HCT116 (cell line): ENCODE measurements at regions not wholly inside any gene's neighbourhood (a gene's known extent, or its start where the extent isn't known, plus 50 kb on each side); places are given as distances from the start of the nearest gene placed in this dataset.

ENCODE experiments used
- EZH2 ChIP-seq: fragments of 200-600 bp; sonication (generic); IDR thresholded peaks from 2 replicates; pipeline ENCODE4 v1.6.1; 2017; ENCODE audit warnings: antibody characterized with exemption, mixed run types
- POLR2A ChIP-seq: IDR thresholded peaks from 2 replicates; pipeline ENCODE4 v1.7.0; 2011; ENCODE audit warnings: borderline replicate concordance; ENCODE audit not compliant: insufficient read depth, insufficient read length; ENCODE audit errors: extremely low read depth
- RAD21 ChIP-seq: IDR thresholded peaks from 2 replicates; pipeline ENCODE4 v1.6.1; 2012; ENCODE audit warnings: low read depth, mild to moderate bottlenecking
- SIN3A ChIP-seq: IDR thresholded peaks from 2 replicates; pipeline ENCODE4 v1.6.1; 2012; ENCODE audit warnings: low read depth
- TF ChIP-seq, protein P1 (sequence below): IDR thresholded peaks from 2 replicates; pipeline ENCODE4 v1.6.1; 2012; ENCODE audit warnings: low read depth
- TF ChIP-seq, protein P2 (sequence below), 3 experiments: fragments of 200-600 bp in 1 of 3; sonication (generic) in 1 of 3; IDR thresholded peaks in 2 of 3; conservative IDR thresholded peaks in 1 of 3; 2 replicates each; pipeline ENCODE4 v1.5.1; 2012 to 2017; ENCODE audit warnings: low read depth in 2 of 3, low read length in 2 of 3, antibody characterized with exemption in 1 of 3, borderline replicate concordance in 1 of 3, control low read depth in 1 of 3, mild to moderate bottlenecking in 1 of 3, mixed read lengths in 1 of 3, mixed run types in 1 of 3, moderate library complexity in 1 of 3; ENCODE audit not compliant: insufficient read depth in 1 of 3

- TF ChIP-seq, protein P1, sequence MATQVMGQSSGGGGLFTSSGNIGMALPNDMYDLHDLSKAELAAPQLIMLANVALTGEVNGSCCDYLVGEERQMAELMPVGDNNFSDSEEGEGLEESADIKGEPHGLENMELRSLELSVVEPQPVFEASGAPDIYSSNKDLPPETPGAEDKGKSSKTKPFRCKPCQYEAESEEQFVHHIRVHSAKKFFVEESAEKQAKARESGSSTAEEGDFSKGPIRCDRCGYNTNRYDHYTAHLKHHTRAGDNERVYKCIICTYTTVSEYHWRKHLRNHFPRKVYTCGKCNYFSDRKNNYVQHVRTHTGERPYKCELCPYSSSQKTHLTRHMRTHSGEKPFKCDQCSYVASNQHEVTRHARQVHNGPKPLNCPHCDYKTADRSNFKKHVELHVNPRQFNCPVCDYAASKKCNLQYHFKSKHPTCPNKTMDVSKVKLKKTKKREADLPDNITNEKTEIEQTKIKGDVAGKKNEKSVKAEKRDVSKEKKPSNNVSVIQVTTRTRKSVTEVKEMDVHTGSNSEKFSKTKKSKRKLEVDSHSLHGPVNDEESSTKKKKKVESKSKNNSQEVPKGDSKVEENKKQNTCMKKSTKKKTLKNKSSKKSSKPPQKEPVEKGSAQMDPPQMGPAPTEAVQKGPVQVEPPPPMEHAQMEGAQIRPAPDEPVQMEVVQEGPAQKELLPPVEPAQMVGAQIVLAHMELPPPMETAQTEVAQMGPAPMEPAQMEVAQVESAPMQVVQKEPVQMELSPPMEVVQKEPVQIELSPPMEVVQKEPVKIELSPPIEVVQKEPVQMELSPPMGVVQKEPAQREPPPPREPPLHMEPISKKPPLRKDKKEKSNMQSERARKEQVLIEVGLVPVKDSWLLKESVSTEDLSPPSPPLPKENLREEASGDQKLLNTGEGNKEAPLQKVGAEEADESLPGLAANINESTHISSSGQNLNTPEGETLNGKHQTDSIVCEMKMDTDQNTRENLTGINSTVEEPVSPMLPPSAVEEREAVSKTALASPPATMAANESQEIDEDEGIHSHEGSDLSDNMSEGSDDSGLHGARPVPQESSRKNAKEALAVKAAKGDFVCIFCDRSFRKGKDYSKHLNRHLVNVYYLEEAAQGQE, result no peak
- TF ChIP-seq EZH2 (no peak), POLR2A (no peak), SIN3A (no peak), RAD21 (no peak)
- TF ChIP-seq, protein P2, sequence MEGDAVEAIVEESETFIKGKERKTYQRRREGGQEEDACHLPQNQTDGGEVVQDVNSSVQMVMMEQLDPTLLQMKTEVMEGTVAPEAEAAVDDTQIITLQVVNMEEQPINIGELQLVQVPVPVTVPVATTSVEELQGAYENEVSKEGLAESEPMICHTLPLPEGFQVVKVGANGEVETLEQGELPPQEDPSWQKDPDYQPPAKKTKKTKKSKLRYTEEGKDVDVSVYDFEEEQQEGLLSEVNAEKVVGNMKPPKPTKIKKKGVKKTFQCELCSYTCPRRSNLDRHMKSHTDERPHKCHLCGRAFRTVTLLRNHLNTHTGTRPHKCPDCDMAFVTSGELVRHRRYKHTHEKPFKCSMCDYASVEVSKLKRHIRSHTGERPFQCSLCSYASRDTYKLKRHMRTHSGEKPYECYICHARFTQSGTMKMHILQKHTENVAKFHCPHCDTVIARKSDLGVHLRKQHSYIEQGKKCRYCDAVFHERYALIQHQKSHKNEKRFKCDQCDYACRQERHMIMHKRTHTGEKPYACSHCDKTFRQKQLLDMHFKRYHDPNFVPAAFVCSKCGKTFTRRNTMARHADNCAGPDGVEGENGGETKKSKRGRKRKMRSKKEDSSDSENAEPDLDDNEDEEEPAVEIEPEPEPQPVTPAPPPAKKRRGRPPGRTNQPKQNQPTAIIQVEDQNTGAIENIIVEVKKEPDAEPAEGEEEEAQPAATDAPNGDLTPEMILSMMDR (IDR thresholded peaks at IDR 0.05 in 2 of 3, conservative IDR thresholded peaks at IDR 0.05 in 1 of 3; ENCODE audit: borderline replicate concordance in 1 of 3, insufficient read depth in 1 of 3, low read depth in 2 of 3, low read length in 2 of 3), result no peak
Observed at GRCh38 chr6:140475086-140475485, 1100.6 kb upstream of the CITED2 start.
